ENCODE measurements at regions not wholly inside any gene's neighbourhood (a gene's known extent, or its start where the extent isn't known, plus 50 kb on each side); places are given as distances from the start of the nearest gene placed in this dataset.

GRCh38 chr13:69566104-69566716, 541.4 kb upstream of the ATXN8OS start:
- DNase-seq = no peak
- TF ChIP-seq, protein P1, sequence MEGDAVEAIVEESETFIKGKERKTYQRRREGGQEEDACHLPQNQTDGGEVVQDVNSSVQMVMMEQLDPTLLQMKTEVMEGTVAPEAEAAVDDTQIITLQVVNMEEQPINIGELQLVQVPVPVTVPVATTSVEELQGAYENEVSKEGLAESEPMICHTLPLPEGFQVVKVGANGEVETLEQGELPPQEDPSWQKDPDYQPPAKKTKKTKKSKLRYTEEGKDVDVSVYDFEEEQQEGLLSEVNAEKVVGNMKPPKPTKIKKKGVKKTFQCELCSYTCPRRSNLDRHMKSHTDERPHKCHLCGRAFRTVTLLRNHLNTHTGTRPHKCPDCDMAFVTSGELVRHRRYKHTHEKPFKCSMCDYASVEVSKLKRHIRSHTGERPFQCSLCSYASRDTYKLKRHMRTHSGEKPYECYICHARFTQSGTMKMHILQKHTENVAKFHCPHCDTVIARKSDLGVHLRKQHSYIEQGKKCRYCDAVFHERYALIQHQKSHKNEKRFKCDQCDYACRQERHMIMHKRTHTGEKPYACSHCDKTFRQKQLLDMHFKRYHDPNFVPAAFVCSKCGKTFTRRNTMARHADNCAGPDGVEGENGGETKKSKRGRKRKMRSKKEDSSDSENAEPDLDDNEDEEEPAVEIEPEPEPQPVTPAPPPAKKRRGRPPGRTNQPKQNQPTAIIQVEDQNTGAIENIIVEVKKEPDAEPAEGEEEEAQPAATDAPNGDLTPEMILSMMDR (IDR thresholded peaks at IDR 0.05; ENCODE audit: low read depth, low read length) = no peak
- H3K27me3 ChIP-seq = no peaks in the 10 kb centered on the region
- no peaks in the 10 kb centered on the region for H3K9me3 ChIP-seq
- peaks cover 4% of the 10 kb centered on the region; the same call in 1 of the 2 replicates for H3K4me1 ChIP-seq
- H3K4me3 ChIP-seq (ENCODE audit: low read depth, low read length) = no peak overlapping the region
- H3K36me3 ChIP-seq = no peaks in the 10 kb centered on the region

- peak; percentile 67 for DNase-seq
- H3K4me3 ChIP-seq (ENCODE audit: low read depth, low read length) = no peak overlapping the region
- TF ChIP-seq, protein P1 (IDR thresholded peaks at IDR 0.05; ENCODE audit: low read depth, low read length) = peak; percentile 85
- peaks cover 4% of the 10 kb centered on the region; the same call in 1 of the 2 replicates for H3K4me1 ChIP-seq
- no peaks in the 10 kb centered on the region for H3K9me3 ChIP-seq
- no peaks in the 10 kb centered on the region for H3K27me3 ChIP-seq
- no peaks in the 10 kb centered on the region for H3K36me3 ChIP-seq
These were observed 542.3 kb upstream of the ATXN8OS start for GRCh38 chr13:69565334-69565733.

DNA sequence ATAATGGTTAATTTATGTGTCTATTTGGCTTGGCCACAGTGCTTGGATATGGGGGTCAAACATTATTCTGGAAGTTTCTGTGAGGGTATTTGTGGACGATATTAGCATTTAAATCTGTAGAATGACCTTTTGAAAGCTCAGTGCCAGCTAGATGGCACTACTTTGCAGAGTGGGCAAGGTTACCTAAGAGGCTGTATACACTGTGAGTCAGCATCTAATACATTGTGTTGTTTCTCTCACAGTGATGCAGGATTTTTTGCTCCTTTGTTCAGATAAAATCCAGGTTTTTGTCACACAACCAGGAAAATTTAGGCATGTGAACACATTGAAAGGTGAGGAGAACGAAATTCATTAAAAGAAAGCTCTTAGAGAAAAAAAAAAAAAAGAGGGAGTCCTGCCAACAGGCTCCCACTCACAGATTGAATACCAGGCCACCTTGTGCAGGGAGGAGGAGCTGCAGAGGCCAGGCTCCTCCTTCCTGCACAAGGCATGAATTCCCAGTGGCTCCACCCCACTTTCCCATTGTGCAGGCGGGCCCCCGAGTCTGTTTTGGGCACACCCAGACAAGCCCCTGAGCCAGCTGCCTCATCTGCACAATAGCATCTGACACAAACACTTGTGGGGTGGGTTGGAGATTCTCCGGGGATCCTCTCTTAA, 551.0 kb upstream of the ATXN8OS start:
- Histone ChIP-seq H3K9me3 (no peaks in the 10 kb centered on the region), H3K4me3 (ENCODE audit: low read depth, low read length) (no peak overlapping the region), H3K36me3 (no peaks in the 10 kb centered on the region), H3K27me3 (no peaks in the 10 kb centered on the region), H3K4me1 (no peaks in the 10 kb centered on the region)
- no peak for DNase-seq
- TF ChIP-seq, protein P1 (IDR thresholded peaks at IDR 0.05; ENCODE audit: low read depth, low read length) = no peak

DNA sequence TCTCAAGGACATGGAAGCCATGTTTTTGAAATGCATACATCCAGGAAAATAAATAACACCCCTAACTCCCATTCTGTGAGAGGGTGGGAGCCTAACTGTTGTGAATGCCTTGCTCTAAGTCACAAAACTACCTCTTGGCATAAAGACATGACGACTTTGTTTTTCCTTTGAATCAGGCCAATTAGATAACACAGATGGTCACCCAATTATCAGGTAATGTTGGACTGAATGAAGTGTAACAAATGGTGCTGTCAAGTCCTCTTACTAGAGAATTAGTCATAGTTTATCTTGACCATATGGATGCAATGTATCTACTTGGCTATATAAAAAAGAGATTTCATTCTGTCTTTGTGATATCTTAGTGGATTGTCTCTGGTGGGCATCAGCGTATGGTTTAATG, 553.6 kb upstream of the ATXN8OS start:
- Histone ChIP-seq H3K36me3 (no peaks in the 10 kb centered on the region), H3K27me3 (no peaks in the 10 kb centered on the region), H3K4me3 (ENCODE audit: low read depth, low read length) (no peak overlapping the region), H3K9me3 (no peaks in the 10 kb centered on the region), H3K4me1 (no peaks in the 10 kb centered on the region)
- no peak for DNase-seq
- TF ChIP-seq, protein P1 (IDR thresholded peaks at IDR 0.05; ENCODE audit: low read depth, low read length) = no peak

DNA sequence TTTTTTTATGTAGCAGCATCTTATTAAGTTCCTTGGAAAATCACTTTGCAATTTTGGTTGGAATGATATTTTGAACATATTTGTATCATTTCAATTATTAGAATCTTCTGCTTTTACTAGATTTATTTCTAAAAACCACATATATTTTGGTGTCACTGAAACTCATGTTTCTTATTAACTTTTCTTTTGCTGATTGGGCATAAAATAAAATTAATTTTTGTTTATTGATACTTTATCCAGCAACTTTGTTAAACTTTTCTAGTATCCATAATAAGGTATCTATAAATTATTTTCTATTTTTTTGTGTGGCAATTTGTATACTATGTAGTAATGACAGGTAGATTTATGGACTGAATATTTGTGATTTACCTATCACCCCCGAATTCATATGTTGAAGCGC, 556.4 kb upstream of the ATXN8OS start:
- Histone ChIP-seq H3K4me3 (ENCODE audit: low read depth, low read length) (no peak overlapping the region), H3K9me3 (no peaks in the 10 kb centered on the region), H3K36me3 (no peaks in the 10 kb centered on the region), H3K27me3 (no peaks in the 10 kb centered on the region), H3K4me1 (no peaks in the 10 kb centered on the region)
- TF ChIP-seq, protein P1 (IDR thresholded peaks at IDR 0.05; ENCODE audit: low read depth, low read length) = no peak
- no peak for DNase-seq

GRCh38 chr13:69547780-69548179, 559.8 kb upstream of the ATXN8OS start:
- Histone ChIP-seq H3K27me3 (no peaks in the 10 kb centered on the region), H3K36me3 (no peaks in the 10 kb centered on the region), H3K4me1 (no peaks in the 10 kb centered on the region), H3K9me3 (no peaks in the 10 kb centered on the region), H3K4me3 (ENCODE audit: low read depth, low read length) (no peak overlapping the region)
- DNase-seq = no peak
- TF ChIP-seq, protein P1 (IDR thresholded peaks at IDR 0.05; ENCODE audit: low read depth, low read length) = no peak
